Erythroblast (primary cell): ENCODE measurements at regions not wholly inside any gene's neighbourhood (a gene's known extent, or its start where the extent isn't known, plus 50 kb on each side); places are given as distances from the start of the nearest gene placed in this dataset.

Source experiments
- GATA1 ChIP-seq: IDR thresholded peaks from 2 replicates; pipeline ENCODE4 v1.6.1; 2011; ENCODE audit warnings: low read depth, mild to moderate bottlenecking, control low read depth, low read length, moderate library complexity
- POLR2A ChIP-seq: IDR thresholded peaks from 2 replicates; pipeline ENCODE4 v1.6.1; 2011; ENCODE audit warnings: mild to moderate bottlenecking, low read length

DNA sequence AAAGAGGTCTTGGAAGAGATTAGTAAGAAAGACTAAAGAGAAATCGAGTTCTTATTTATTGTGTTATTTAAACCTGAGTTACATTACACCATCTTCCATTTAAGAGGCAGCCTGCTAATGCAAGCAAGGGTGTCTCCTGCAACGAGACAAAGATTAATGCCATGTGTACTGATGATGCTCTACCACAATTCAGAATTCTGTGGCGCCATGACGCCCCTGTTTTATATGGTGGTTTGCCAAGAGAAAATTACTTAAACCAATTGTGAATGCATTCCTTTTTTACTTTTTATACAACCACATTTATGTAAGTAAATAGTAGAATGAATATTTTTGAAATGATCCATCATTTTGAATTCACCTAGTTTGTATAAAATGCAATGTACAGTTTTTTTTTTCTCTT, 356.1 kb upstream of the ZEB2 start:
- TF ChIP-seq POLR2A (no peak), GATA1 (no peak)
